GM19239 (cell line): ENCODE measurements at regions not wholly inside any gene's neighbourhood (a gene's known extent, or its start where the extent isn't known, plus 50 kb on each side); places are given as distances from the start of the nearest gene placed in this dataset.

Source experiments
- DNase-seq: peaks from one replicate; pipeline ENCODE4 v3.0.0; 2011; ENCODE audit warnings: low spot score; ENCODE audit not compliant: insufficient read length
- FAIRE-seq: peaks from 2 replicates; lab custom pipeline; 2011; peaks lifted over from hg19 to GRCh38; lab: Jason Lieb, UNC

DNA sequence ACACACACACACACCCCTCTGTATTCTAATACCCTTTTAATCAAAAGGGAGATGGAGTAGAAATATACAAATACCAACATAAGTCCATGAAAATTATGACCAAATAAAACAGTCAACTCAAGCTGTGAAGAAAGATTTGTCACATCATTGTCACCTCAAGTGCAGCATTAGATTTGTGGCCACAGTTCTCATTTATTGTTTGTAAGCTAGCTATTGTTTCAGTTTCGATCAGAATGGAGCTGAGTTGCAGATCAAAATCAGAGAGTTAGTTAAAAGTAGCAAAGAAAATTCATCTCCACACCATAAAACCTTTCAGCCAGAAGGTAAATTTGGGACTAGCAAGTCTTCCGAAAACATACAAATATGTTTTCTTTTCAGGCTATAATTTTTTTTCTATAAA is 267.7 kb upstream of the LMCD1 start:
- DNase-seq (no peak), FAIRE-seq (no peak)

DNA sequence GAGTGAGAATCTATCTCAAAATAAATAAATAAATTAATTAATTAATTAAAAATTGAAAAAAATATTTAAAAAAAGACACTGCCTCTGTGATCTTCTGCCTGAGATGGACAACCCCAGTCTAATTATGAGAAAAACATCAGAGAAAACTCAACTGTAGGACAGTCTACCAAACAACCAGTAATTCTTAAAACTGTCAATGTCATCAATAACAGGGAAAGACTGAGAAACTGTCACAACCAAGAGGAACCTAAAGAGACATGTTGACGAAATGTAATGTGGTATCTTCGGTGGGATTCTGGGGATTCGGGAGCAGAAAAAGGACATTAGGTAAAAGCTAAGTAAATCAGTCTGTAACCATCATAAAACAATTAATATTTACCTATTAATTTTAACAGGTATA is 265.4 kb upstream of the LMCD1 start:
- FAIRE-seq (no peak), DNase-seq (no peak)

DNA sequence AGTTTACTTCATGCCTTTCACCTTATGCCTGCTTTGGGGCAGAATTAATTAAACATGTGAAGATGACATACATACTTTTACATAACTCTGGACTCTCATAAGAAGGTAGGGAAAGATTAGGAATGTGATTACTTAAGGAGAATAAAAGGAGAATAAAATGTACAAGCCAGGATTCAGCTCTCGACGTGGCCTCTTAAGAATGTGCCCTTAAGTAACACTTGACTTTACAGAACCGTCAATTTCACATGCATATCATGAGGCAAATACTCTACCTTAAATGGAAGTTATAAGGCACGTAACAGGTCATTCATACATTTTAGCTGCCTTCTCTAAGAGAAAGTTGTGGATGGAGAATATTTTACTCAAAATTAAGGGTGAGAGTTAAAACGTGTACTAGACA is 263.7 kb upstream of the LMCD1 start:
- FAIRE-seq, result no peak
- DNase-seq, result no peak

DNA sequence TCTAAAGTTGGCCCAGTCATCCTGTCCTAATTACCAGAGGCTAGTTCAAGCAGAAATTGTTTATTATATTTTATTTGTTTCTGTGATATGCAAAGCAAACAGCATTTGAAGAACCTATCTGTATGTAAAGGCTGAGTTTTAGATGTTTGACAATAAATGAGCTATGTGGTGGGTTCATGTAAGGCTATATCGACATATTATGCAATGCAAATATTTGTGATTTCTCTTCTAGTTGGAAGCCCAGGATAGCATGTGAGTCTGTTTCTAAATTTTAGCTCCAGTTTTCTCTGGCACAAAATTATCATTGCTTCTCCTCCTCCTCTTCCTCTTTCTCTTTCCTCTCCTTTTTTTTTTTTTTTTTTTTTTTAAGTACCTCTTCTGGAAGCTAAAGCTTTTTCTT is 263.2 kb upstream of the LMCD1 start:
- FAIRE-seq (no peak), DNase-seq (no peak)

DNA sequence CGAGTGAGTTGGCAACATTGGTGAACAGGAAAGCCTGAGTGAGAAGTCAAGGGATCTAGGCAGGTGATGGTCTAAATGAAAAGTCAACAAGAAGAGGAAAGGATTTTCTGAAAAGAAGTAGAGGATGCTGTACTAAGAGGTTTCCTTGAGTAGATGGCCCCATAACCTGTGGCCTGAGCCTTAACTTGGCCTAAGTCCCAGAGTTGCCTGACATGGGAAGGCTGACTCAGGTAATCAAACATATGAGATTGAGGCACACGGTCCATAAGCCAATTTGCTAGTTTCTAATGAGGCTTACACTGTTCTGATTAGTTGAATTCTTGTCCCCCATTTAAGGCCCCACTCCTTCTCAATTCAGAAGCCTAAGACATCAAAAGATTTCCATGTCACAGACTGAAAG is 262.5 kb upstream of the LMCD1 start:
- DNase-seq, result no peak
- FAIRE-seq, result no peak

DNA sequence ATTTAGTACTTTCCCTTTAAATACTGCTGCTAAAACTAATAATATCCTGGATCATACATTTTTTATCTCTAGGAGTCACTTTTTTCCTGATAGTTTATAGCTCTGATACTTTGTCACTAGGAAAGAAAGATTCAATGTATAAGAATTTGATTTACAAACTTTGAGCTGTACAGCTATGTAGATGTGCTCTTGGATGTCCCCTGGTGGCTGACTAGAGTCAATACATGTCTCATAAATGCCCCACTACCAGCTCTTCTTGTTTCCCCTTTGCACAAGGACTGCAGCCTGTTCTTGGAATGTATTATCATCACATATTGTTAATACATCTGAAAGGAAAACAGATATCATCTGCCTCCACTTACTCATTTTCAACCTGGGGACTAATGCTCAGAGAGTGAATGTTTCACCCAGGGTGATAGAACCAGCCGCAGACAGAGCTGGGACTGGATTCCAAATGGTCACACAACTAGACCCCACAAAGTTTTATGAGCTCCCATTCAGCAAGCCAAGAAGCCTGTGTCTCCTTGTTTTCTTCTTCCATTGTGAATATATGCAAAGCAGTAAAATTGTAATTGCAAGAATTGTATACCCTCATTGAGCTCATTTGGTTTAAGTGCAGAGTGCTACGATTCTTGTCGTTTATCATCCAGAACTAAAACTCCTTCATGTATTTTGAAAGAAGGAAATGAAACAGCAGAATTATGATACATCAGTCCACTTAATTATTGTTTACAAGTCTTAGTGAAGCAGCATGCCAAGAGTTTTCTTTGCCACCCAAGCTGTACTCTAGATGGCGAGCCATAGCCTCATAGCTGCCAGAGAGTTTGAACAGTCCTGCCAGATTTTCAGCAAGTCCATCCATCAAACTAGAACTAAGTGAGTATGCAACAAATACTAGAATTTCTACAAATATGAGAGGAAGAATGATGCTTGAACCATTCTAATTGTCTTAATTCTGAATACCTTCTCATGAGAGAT is 261.6 kb upstream of the LMCD1 start:
- FAIRE-seq (peak; percentile 82), DNase-seq (peak; percentile 9)

DNA sequence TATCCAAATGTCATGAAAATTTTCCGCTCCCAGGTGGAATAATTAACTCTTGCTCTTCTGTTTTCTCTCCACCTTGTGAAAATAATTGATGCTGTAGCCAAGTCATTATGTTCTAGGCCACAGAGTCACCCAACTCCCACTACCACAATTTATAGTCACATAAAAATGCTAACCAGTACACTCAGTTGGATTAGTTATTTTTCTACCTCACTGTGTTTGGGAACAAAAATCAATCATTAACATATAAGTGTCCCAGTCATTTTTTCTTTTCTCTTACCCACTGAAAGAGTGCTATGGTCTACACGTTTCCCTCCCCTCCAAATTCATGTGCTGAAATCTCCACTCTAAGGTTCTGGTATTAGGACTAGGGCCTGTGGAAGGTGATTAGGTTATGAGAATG is 255.6 kb upstream of the LMCD1 start:
- DNase-seq, result no peak
- no peak for FAIRE-seq

DNA sequence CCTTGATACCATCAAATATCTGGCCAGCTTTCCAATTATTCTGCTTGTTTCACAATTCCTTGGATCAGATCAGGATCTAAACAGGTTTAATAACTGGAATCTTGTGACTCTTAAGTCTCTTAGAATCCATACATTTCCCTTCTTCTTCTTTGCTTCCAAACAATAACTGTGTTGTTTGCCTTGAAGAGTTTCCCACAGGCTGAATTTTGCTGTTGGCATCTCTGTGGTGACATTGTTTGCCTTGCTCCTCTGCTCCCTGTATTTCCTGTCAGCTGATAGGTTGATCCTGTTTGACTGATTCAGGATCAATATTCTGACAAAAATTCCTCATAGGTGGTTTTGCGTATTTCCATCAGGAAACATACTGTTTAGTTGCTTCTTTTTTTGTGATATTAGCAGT is 248.4 kb upstream of the LMCD1 start:
- FAIRE-seq (no peak), DNase-seq (no peak)

DNA sequence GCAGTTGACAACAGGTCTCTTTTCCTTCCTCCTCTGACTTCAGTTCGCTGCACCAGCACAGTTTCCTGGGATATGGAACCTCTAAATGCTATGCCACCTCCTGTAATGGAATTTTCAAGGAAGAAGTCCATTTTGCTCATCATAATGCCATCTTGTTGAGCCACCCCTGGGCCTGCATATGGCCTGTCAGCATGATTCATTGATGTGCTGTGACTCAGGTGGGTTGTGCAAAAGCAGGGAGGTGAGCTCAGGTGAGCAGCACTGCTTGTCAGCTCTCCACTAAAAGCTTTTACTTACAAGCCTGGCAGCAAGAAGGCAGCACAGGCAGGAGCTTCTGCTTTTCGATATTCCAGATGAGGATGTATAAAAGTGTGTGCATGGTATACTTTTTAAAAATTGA is 247.1 kb upstream of the LMCD1 start:
- FAIRE-seq, result no peak
- DNase-seq, result no peak

DNA sequence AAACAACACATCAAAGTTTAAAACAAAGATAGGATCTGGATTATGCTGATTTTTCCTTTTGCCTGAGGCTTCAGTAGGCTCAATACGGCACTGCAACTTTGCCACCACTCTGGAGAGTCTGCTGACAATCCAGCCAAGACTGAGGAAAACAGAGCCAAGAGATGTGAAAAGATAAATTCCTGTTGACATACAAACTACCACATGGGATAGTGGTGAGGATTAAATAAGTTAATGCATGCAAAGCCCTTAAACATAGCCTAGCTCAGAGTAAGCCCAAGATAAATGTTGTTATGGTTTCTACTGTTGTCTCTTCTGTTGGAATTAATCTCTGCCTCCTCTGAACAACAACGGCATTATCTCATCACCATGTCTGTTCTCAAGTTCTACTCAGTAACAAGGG is 245.9 kb upstream of the LMCD1 start:
- DNase-seq (no peak), FAIRE-seq (no peak)

DNA sequence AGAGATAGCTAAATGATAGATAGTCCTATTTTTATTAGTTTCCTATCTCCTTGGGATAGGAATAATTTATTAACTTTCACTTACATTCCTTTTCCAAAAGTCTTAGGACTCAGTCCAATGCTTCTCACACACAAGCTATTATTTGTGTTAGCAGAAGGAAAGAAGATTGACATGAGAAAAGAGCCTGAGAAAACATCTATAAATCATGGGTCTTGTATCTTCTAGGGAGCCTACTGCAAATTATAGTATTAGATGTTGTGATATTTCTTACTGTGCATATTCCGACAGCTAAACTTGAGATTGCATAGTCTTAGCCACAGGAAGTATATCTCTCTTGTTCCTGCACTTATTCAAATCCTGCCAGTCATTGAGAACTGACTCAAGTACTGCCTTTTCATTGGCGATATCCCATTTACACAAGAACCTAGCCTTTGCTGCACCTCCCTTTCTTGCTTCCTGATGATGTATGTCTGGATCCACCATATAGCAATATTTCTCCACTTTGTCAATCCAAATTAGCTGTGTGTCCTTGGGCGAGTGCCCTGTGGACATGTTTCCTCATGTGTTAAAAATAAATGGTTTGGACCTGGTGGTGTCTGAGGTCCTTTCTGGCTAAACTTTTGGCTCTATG is 245.1 kb upstream of the LMCD1 start:
- FAIRE-seq (no peak), DNase-seq (no peak)

DNA sequence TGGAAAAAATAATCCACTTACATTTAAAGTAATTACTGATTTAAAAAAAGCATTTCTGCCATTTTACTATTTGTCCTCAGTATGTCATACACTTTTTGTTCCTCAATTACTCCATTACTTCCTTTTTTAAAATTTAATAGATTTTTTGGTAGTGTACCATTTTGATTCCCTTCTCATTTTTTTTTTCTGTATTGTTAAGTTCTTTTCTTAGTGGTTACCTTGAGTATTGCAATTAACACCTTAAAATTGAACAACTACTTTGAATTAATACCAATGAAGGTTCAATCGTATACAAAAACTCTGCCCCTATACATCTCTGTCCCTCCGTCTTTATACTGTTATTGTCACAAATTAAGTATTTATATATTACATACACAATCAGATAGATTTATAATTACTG is 240.6 kb upstream of the LMCD1 start:
- DNase-seq (no peak), FAIRE-seq (no peak)

DNA sequence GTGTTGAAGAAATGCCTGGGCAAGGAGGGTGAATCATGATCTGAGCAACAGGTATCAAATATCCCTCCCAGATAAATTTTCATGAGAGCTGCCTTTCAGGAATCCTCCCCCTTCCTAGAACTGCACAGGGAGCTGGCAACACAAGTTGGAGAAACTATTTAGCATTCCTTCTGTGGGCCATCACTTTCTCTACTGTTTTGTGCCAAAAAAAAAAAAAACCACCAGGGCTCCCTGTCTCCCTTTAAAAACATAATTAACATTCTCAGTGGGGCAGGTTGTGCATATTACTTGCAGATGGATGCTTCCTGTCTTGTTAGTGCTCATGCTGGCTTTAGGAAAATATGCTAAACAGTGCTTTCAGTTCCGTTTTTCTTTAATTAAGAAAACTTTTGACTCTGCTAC is 234.9 kb upstream of the LMCD1 start:
- DNase-seq (no peak), FAIRE-seq (no peak)

DNA sequence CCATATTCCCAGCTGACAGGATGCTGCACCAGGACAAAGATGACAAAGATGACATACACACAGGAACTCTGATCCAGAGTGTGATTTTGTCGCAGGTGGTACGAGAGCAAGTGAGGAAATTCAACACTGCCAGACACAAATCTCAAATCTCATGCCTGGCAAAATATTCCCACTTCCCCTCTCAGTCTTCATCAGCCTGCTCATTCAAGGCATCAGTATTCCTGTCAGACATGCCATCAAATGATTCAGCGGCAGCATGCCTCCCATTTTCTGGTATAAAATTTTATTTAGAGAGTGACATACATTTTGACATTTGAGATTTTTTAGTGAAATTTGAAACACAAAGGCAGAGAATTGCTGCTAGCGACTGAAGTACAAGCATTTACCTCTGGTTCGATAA is 228.1 kb upstream of the LMCD1 start:
- FAIRE-seq, result no peak
- DNase-seq, result no peak

DNA sequence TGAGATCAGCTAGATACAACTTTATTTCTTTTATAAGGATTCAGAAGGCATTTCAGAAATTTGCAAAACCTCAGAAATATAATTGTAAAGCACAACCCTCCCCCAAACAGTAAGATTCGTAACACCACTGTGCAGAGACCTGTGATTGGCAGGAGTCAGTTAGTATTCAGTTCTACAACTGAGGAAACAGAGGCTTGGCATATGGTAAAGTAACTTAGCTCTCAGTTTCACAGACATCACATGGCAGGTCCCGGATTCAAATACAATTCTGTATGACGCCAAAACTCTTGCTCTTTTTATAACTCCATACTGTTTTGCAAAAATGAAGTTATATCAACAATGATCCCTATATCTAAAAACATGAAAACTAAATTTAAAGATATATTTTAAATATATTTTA is 225.6 kb upstream of the LMCD1 start:
- DNase-seq (no peak), FAIRE-seq (no peak)

DNA sequence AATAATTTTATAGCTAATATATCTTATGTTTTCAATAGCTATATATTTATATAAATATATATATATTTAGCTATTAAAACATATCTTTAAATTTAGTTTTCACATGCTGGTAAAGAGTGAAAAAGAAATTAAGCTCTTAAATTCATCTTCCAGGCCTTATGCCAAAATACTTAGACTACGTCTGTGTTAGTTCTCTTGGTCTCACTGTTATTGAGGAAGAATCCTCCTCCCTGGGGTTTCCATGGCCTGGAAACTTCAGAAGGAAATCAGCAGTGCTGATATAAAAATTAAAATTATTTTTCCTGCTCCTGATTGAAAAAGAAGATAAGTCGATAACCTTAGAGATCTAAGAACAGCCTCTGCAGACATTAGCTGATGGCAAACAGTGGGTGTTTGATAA is 225.1 kb upstream of the LMCD1 start:
- FAIRE-seq (no peak), DNase-seq (no peak)

DNA sequence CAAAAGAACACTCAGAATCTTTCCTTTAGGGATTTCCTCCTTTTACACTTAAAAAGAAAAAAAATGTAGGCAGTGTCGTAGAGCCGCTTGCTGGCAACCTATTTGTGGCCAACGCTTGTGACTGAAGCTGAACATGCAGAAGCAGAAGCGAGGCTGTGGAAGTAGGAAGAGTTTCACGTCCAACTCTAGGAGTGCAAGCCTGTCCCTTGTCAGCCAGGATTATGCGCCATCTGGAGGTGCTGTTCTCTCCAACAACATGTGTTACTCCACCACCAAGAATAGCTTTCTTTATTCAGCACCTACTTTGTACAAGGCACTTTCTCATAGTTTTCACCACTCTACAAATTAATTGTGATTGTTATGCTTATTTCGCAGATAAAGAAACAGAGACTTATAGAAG is 223.2 kb upstream of the LMCD1 start:
- FAIRE-seq (no peak), DNase-seq (no peak)

DNA sequence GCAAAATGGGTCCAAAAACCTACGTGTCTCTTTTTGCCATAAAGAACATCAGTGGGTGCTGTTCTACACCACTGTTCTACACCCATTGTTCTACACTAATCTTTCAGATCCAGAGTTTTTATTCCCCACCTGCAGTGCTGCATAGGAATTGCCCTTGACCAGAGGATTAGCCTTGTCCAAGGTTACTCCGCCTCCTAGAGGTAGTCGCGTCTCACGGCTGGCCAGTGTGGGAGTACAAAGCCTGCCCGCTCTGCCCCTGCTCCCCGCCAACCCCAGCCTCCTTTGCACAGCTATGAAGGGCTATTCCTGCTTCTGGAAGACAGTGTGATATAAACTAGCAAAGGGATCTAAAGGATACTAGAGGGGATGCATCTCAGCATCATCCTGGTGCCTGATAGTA is 222.1 kb upstream of the LMCD1 start:
- DNase-seq, result no peak
- FAIRE-seq, result no peak

DNA sequence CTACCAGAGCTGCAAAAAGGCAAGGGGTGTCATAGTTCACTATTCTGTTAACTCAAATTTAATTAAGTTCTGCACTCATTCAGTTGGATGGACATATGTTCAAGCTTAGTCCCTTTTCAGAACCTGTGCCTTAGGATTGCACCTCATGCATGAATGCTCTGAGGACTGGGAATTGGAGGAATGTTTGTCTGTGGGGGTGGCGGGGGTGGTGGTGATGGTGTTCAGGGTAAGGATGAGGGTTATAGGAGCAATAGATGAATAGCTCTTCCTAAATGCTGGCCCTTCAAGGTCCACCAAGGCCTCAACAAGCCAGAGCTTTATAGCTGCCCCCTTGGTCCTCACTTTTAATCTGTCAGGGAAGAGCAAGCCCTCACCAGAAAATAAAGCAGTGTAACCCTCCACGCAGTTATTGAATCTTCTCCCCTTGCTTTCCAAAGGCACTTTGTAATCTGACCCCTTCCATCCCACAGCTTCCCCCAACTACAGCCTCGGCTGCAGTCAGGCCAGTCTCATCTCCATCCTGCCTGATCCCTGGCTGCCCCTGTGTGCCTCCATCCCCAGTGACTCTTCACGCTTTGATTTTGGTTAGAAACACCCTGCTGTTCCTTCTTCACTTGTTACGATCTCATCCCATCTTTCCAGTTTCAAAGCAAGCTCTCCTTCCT is 221.6 kb upstream of the LMCD1 start:
- DNase-seq (no peak), FAIRE-seq (no peak)

DNA sequence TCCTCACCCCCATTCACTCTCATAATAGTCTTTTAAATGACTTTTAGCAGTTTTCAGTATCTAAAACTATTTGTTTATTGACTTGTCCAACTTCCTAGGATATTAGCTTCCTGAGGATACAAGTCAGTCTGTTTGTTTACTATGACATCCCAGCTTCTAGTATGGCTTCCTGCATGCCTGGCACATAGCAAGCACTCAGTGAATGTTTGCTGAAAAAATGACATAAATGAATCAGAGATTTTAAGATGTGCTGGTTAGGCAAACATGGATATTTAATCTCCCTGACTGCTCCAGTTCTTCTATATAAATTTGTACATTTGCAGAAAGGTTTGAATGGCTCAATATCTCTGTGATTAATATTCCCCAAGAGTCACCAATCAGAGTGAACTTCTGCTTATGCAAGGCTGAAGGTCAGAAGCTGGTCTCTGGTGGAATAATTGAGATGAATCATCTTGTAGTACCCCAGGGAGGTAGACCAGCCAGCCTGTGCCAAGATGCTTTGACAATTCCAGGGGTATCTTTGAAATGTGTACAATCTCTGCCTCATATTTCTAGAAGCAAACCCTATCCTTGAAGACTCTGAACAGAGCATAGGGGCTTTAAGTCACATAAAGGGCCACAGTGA is 219.0 kb upstream of the LMCD1 start:
- no peak for FAIRE-seq

DNA sequence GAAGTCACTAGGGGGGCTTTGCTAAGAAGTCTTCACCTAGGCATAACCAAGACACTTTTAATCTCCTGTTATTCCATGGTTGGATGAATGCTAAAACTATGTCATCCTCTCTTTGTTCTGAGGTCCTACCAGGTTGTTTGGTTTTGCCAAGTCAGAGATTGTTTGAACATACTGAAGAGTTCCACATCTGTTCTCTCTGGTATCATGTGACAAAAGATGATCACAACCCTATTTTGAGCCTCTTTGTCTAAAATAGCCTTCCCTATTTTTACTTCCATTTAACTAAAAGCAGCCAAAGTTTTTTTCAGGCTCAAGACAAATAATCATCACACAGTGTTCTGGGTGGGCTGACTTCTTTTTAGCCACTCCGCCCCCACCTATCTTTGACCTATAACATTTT is 218.4 kb upstream of the LMCD1 start:
- no peak for FAIRE-seq
- DNase-seq, result no peak

More for the DNA sequence above, 219.0 kb upstream of the LMCD1 start:
- no peak for DNase-seq
